ENCODE measurements at regions not wholly inside any gene's neighbourhood (a gene's known extent, or its start where the extent isn't known, plus 50 kb on each side); places are given as distances from the start of the nearest gene placed in this dataset.

DNA sequence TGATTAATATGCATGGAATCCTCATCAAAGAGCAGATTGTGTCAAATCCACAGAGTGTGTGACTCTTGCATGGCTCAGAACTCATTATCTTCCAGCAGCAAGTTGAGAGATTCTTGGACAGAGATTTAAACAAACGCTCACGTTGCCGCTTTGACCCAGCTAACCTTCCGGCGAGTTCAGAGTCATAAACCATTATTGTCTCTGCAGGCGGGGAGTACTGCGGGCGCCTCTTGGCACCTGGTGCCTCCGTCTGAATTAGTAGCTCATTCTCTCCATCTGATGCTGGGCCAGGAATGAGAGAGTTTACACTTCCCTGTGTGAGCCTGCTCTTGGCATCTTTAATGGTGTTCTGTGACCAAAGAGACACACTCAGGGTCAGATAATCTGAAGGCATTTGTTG, 138.6 kb upstream of the WSCD1 start:
- H3K27ac ChIP-seq (ENCODE audit: insufficient read depth, low read length, poor library complexity, severe bottlenecking) = no peak overlapping the region
- no peaks in the 10 kb centered on the region for H3K27me3 ChIP-seq (replicated peaks; ENCODE audit: control insufficient read depth, insufficient read depth, low read length, poor library complexity, severe bottlenecking)
- DNase-seq = no peak
- H3K9me3 ChIP-seq (ENCODE audit: control insufficient read depth, low read length) = no peaks in the 10 kb centered on the region
- H3K4me3 ChIP-seq (ENCODE audit: insufficient read depth, low read depth, low read length, poor library complexity, severe bottlenecking) = no peak overlapping the region
- H3K4me1 ChIP-seq (ENCODE audit: control insufficient read depth, insufficient read depth, low read length, poor library complexity, severe bottlenecking) = no peaks in the 10 kb centered on the region
- H3K36me3 ChIP-seq (ENCODE audit: control insufficient read depth, insufficient read depth, low read length) = no peaks in the 10 kb centered on the region

DNA sequence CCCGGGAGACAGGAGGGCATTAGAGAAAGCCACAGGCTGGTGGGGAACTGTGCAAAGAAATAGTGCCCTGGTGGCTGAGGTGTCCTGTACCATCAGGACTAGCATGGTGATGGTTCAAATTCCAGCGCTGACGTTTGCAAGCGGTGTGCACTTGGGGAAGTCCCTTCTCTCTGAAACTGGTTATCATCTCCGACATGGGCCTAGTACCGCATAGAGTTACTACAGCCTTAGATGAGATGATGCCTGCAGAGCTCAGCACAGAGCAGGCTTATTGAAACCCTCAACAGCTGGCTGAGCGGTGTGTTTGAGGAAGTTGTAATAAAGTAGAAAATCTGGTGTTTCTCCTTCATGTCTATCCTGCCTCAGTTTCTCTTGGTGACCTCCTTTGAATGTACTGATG, 136.7 kb upstream of the WSCD1 start:
- DNase-seq = no peak
- Histone ChIP-seq H3K4me3 (ENCODE audit: insufficient read depth, low read depth, low read length, poor library complexity, severe bottlenecking) (no peak overlapping the region), H3K27ac (ENCODE audit: insufficient read depth, low read length, poor library complexity, severe bottlenecking) (no peak overlapping the region), H3K4me1 (ENCODE audit: control insufficient read depth, insufficient read depth, low read length, poor library complexity, severe bottlenecking) (no peaks in the 10 kb centered on the region), H3K36me3 (ENCODE audit: control insufficient read depth, insufficient read depth, low read length) (no peaks in the 10 kb centered on the region), H3K9me3 (ENCODE audit: control insufficient read depth, low read length) (no peaks in the 10 kb centered on the region), H3K27me3 (replicated peaks; ENCODE audit: control insufficient read depth, insufficient read depth, low read length, poor library complexity, severe bottlenecking) (no peaks in the 10 kb centered on the region)

DNA sequence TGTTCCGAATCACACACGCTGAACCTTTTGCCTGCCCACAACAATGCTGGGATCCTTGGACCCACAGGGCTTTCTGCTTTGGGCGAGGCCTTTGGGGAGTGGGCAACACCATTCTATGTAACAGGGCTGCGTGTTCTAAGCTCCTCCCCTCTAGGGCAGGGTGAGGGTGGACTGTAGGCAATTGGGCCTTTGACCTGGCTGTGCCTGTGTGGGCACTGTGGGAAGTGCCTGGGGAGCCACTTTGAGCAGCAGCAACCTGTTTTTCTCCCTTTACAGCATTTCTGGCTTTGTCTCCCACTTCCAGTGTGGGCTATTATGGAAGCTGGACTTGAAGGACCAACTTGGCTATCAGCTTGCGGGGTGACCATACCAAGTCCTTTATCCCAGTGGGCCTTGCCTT, 128.9 kb upstream of the WSCD1 start:
- Histone ChIP-seq H3K27me3 (replicated peaks; ENCODE audit: control insufficient read depth, insufficient read depth, low read length, poor library complexity, severe bottlenecking) (no peaks in the 10 kb centered on the region), H3K4me3 (ENCODE audit: insufficient read depth, low read depth, low read length, poor library complexity, severe bottlenecking) (no peak overlapping the region), H3K36me3 (ENCODE audit: control insufficient read depth, insufficient read depth, low read length) (no peaks in the 10 kb centered on the region), H3K27ac (ENCODE audit: insufficient read depth, low read length, poor library complexity, severe bottlenecking) (no peak overlapping the region), H3K4me1 (ENCODE audit: control insufficient read depth, insufficient read depth, low read length, poor library complexity, severe bottlenecking) (no peaks in the 10 kb centered on the region), H3K9me3 (ENCODE audit: control insufficient read depth, low read length) (no peaks in the 10 kb centered on the region)
- DNase-seq = no peak

GRCh38 chr17:5942687-5943086, 127.5 kb upstream of the WSCD1 start:
- no peak overlapping the region for H3K4me3 ChIP-seq (ENCODE audit: insufficient read depth, low read depth, low read length, poor library complexity, severe bottlenecking)
- H3K9me3 ChIP-seq (ENCODE audit: control insufficient read depth, low read length) = no peaks in the 10 kb centered on the region
- no peaks in the 10 kb centered on the region for H3K4me1 ChIP-seq (ENCODE audit: control insufficient read depth, insufficient read depth, low read length, poor library complexity, severe bottlenecking)
- no peaks in the 10 kb centered on the region for H3K36me3 ChIP-seq (ENCODE audit: control insufficient read depth, insufficient read depth, low read length)
- DNase-seq = no peak
- H3K27me3 ChIP-seq (replicated peaks; ENCODE audit: control insufficient read depth, insufficient read depth, low read length, poor library complexity, severe bottlenecking) = no peaks in the 10 kb centered on the region
- H3K27ac ChIP-seq (ENCODE audit: insufficient read depth, low read length, poor library complexity, severe bottlenecking) = no peak overlapping the region

DNA sequence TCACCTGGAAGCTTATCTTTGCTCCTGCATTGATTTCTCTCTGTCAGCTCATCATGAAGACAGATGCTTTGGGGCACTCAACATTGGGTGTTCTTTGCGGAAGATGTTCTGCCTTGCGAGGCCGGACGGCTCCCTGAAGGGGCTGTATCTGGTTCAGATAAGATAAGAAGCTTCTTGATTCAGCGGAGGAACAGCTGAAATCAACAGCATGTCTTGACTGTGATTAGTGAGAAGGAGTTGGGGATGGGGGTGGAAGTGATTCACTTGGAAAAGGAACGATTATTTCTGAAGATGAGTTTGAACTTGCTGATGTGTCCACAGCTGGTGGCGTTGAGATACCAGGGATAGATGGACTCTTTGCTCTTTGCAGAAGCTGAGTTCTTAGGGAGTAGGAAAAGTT, 126.9 kb upstream of the WSCD1 start:
- DNase-seq = no peak
- Histone ChIP-seq H3K9me3 (ENCODE audit: control insufficient read depth, low read length) (no peaks in the 10 kb centered on the region), H3K4me3 (ENCODE audit: insufficient read depth, low read depth, low read length, poor library complexity, severe bottlenecking) (no peak overlapping the region), H3K27me3 (replicated peaks; ENCODE audit: control insufficient read depth, insufficient read depth, low read length, poor library complexity, severe bottlenecking) (no peaks in the 10 kb centered on the region), H3K4me1 (ENCODE audit: control insufficient read depth, insufficient read depth, low read length, poor library complexity, severe bottlenecking) (no peaks in the 10 kb centered on the region), H3K36me3 (ENCODE audit: control insufficient read depth, insufficient read depth, low read length) (no peaks in the 10 kb centered on the region), H3K27ac (ENCODE audit: insufficient read depth, low read length, poor library complexity, severe bottlenecking) (no peak overlapping the region)

DNA sequence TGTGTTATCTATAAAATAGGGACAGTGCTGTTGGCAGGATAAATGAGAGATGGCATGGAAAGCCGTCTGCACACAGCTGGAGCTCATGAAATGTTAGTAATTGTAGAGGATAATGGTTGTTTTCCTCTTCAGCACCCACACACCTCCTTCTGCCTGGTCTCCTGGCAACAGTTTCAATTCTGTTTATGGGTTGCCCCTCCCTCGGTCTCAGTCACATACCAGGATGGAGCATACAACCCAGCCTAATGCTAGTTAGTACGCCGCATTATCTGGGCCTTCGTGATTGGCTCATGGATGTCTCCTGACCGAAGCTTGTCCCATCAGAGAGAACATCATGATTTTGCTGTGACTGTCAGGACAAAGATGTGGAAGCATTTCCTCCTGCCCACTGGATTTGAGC, 126.2 kb upstream of the WSCD1 start:
- no peak for DNase-seq
- no peaks in the 10 kb centered on the region for H3K4me1 ChIP-seq (ENCODE audit: control insufficient read depth, insufficient read depth, low read length, poor library complexity, severe bottlenecking)
- no peak overlapping the region for H3K4me3 ChIP-seq (ENCODE audit: insufficient read depth, low read depth, low read length, poor library complexity, severe bottlenecking)
- H3K36me3 ChIP-seq (ENCODE audit: control insufficient read depth, insufficient read depth, low read length) = no peaks in the 10 kb centered on the region
- H3K27ac ChIP-seq (ENCODE audit: insufficient read depth, low read length, poor library complexity, severe bottlenecking) = no peak overlapping the region
- no peaks in the 10 kb centered on the region for H3K27me3 ChIP-seq (replicated peaks; ENCODE audit: control insufficient read depth, insufficient read depth, low read length, poor library complexity, severe bottlenecking)
- H3K9me3 ChIP-seq (ENCODE audit: control insufficient read depth, low read length) = no peaks in the 10 kb centered on the region

GRCh38 chr17:5947701-5948180, 122.4 kb upstream of the WSCD1 start:
- H3K27me3 ChIP-seq (replicated peaks; ENCODE audit: control insufficient read depth, insufficient read depth, low read length, poor library complexity, severe bottlenecking) = peaks cover 2% of the 10 kb centered on the region
- H3K36me3 ChIP-seq (ENCODE audit: control insufficient read depth, insufficient read depth, low read length) = no peaks in the 10 kb centered on the region

GRCh38 chr17:5948811-5949210, 121.4 kb upstream of the WSCD1 start:
- H3K27me3 ChIP-seq (replicated peaks; ENCODE audit: control insufficient read depth, insufficient read depth, low read length, poor library complexity, severe bottlenecking) = peaks cover 2% of the 10 kb centered on the region
- no peak overlapping the region for H3K27ac ChIP-seq (ENCODE audit: insufficient read depth, low read length, poor library complexity, severe bottlenecking)
- no peaks in the 10 kb centered on the region for H3K4me1 ChIP-seq (ENCODE audit: control insufficient read depth, insufficient read depth, low read length, poor library complexity, severe bottlenecking)
- H3K36me3 ChIP-seq (ENCODE audit: control insufficient read depth, insufficient read depth, low read length) = no peaks in the 10 kb centered on the region
- DNase-seq = no peak
- no peaks in the 10 kb centered on the region for H3K9me3 ChIP-seq (ENCODE audit: control insufficient read depth, low read length)
- H3K4me3 ChIP-seq (ENCODE audit: insufficient read depth, low read depth, low read length, poor library complexity, severe bottlenecking) = no peak overlapping the region

More at GRCh38 chr17:5947701-5948180, 122.4 kb upstream of the WSCD1 start:
- Histone ChIP-seq H3K4me3 (ENCODE audit: insufficient read depth, low read depth, low read length, poor library complexity, severe bottlenecking) (no peak overlapping the region), H3K4me1 (ENCODE audit: control insufficient read depth, insufficient read depth, low read length, poor library complexity, severe bottlenecking) (no peaks in the 10 kb centered on the region), H3K27ac (ENCODE audit: insufficient read depth, low read length, poor library complexity, severe bottlenecking) (no peak overlapping the region), H3K9me3 (ENCODE audit: control insufficient read depth, low read length) (no peaks in the 10 kb centered on the region)
- DNase-seq = no peak

DNA sequence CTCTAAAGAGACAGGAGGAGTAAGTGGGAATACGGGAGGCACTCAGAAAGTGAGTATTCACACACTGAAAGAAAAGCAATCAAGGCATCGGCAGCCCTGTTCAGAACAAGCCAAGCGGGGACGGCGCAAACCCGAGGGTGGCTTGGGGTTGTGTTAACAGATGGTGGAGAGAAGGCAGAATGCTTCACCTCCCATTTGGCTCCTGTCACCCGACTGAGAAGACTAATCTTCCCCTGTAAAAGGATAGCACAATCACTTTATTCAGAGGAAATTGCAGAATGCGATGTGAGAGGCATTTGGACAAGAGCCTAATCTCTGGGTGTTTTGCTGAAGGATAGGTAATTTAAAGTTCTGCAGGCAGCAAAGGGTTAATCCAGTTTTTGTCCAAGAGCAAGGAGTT, 119.3 kb upstream of the WSCD1 start:
- Histone ChIP-seq H3K4me1 (ENCODE audit: control insufficient read depth, insufficient read depth, low read length, poor library complexity, severe bottlenecking) (no peaks in the 10 kb centered on the region), H3K36me3 (ENCODE audit: control insufficient read depth, insufficient read depth, low read length) (no peaks in the 10 kb centered on the region), H3K27ac (ENCODE audit: insufficient read depth, low read length, poor library complexity, severe bottlenecking) (no peak overlapping the region), H3K27me3 (replicated peaks; ENCODE audit: control insufficient read depth, insufficient read depth, low read length, poor library complexity, severe bottlenecking) (peaks cover 2% of the 10 kb centered on the region), H3K9me3 (ENCODE audit: control insufficient read depth, low read length) (no peaks in the 10 kb centered on the region), H3K4me3 (ENCODE audit: insufficient read depth, low read depth, low read length, poor library complexity, severe bottlenecking) (no peak overlapping the region)
- no peak for DNase-seq

- Histone ChIP-seq H3K27me3 (replicated peaks; ENCODE audit: control insufficient read depth, insufficient read depth, low read length, poor library complexity, severe bottlenecking) (peaks cover 2% of the 10 kb centered on the region), H3K27ac (ENCODE audit: insufficient read depth, low read length, poor library complexity, severe bottlenecking) (no peak overlapping the region)
Observed at GRCh38 chr17:5951912-5952311, 118.3 kb upstream of the WSCD1 start.

GRCh38 chr17:5952518-5952917, 117.7 kb upstream of the WSCD1 start:
- Histone ChIP-seq H3K4me3 (ENCODE audit: insufficient read depth, low read depth, low read length, poor library complexity, severe bottlenecking) (no peak overlapping the region), H3K9me3 (ENCODE audit: control insufficient read depth, low read length) (no peaks in the 10 kb centered on the region), H3K27ac (ENCODE audit: insufficient read depth, low read length, poor library complexity, severe bottlenecking) (no peak overlapping the region), H3K4me1 (ENCODE audit: control insufficient read depth, insufficient read depth, low read length, poor library complexity, severe bottlenecking) (no peaks in the 10 kb centered on the region), H3K36me3 (ENCODE audit: control insufficient read depth, insufficient read depth, low read length) (no peaks in the 10 kb centered on the region), H3K27me3 (replicated peaks; ENCODE audit: control insufficient read depth, insufficient read depth, low read length, poor library complexity, severe bottlenecking) (peaks cover 2% of the 10 kb centered on the region)
- DNase-seq = no peak

More at GRCh38 chr17:5951912-5952311, 118.3 kb upstream of the WSCD1 start:
- no peak for DNase-seq
- Histone ChIP-seq H3K36me3 (ENCODE audit: control insufficient read depth, insufficient read depth, low read length) (no peaks in the 10 kb centered on the region), H3K4me3 (ENCODE audit: insufficient read depth, low read depth, low read length, poor library complexity, severe bottlenecking) (no peak overlapping the region), H3K4me1 (ENCODE audit: control insufficient read depth, insufficient read depth, low read length, poor library complexity, severe bottlenecking) (no peaks in the 10 kb centered on the region), H3K9me3 (ENCODE audit: control insufficient read depth, low read length) (no peaks in the 10 kb centered on the region)
